HCT116 (cell line): ENCODE measurements at regions not wholly inside any gene's neighbourhood (a gene's known extent, or its start where the extent isn't known, plus 50 kb on each side); places are given as distances from the start of the nearest gene placed in this dataset.

Source experiments
- ATF3 ChIP-seq: IDR thresholded peaks from 2 replicates; pipeline ENCODE4 v1.6.1; 2012
- CTCF ChIP-seq, 3 experiments: fragments of 200-600 bp in 1 of 3; sonication (generic) in 1 of 3; IDR thresholded peaks in 2 of 3; conservative IDR thresholded peaks in 1 of 3; 2 replicates each; pipeline ENCODE4 v1.5.1; 2012 to 2017; ENCODE audit warnings: low read depth in 2 of 3, low read length in 2 of 3, antibody characterized with exemption in 1 of 3, borderline replicate concordance in 1 of 3, control low read depth in 1 of 3, mild to moderate bottlenecking in 1 of 3, mixed read lengths in 1 of 3, mixed run types in 1 of 3, moderate library complexity in 1 of 3; ENCODE audit not compliant: insufficient read depth in 1 of 3
- ELF1 ChIP-seq: IDR thresholded peaks from 2 replicates; pipeline ENCODE4 v1.6.1; 2012; ENCODE audit warnings: low read depth, borderline replicate concordance
- EZH2 ChIP-seq: fragments of 200-600 bp; sonication (generic); IDR thresholded peaks from 2 replicates; pipeline ENCODE4 v1.6.1; 2017; ENCODE audit warnings: antibody characterized with exemption, mixed run types
- EZH2phosphoT487 ChIP-seq: fragments of 200-600 bp; IDR thresholded peaks from 2 replicates; pipeline ENCODE4 v1.6.1; 2018; ENCODE audit warnings: antibody characterized with exemption, borderline replicate concordance
- ZNF274 ChIP-seq: fragments of 200-500 bp; sonication (Bioruptor generic); IDR thresholded peaks from 2 replicates; pipeline ENCODE4 v1.6.1; 2014; ENCODE audit warnings: mild to moderate bottlenecking, low read depth, low read length, inconsistent platforms

GRCh38 chr20:24891546-24892393 lies 57.3 kb upstream of the CST7 start:
- TF ChIP-seq ATF3 (no peak), EZH2phosphoT487 (no peak), CTCF (IDR thresholded peaks at IDR 0.05 in 2 of 3, conservative IDR thresholded peaks at IDR 0.05 in 1 of 3; ENCODE audit: borderline replicate concordance in 1 of 3, insufficient read depth in 1 of 3, low read depth in 2 of 3, low read length in 2 of 3) (no peak), ZNF274 (no peak), ELF1 (no peak), EZH2 (no peak)
